H1 (cell line): ENCODE measurements at regions not wholly inside any gene's neighbourhood (a gene's known extent, or its start where the extent isn't known, plus 50 kb on each side); places are given as distances from the start of the nearest gene placed in this dataset.

Source experiments
- BACH1 ChIP-seq: IDR thresholded peaks from 2 replicates; pipeline ENCODE4 v1.6.1; 2012; ENCODE audit warnings: low read length, improper control_type of control experiment
- CHD1 ChIP-seq: IDR thresholded peaks from 2 replicates; pipeline ENCODE4 v1.6.1; 2012; ENCODE audit warnings: low read depth, low read length, improper control_type of control experiment
- RBBP5 ChIP-seq: IDR thresholded peaks from 2 replicates; pipeline ENCODE4 v1.7.1; 2012; ENCODE audit warnings: low read depth, mild to moderate bottlenecking, inconsistent platforms, low read length, moderate library complexity, borderline replicate concordance
- TCF12 ChIP-seq: IDR thresholded peaks from 2 replicates; pipeline ENCODE4 v1.6.1; 2011; ENCODE audit warnings: low read depth, mild to moderate bottlenecking, low read length
- TF ChIP-seq, protein P1 (sequence below): IDR thresholded peaks from 2 replicates; pipeline ENCODE4 v1.6.1; 2012; ENCODE audit warnings: inconsistent platforms

GRCh38 chr13:59521549-59521948 lies 642.2 kb downstream of the DIAPH3 start (continued):
- TF ChIP-seq, protein P1, sequence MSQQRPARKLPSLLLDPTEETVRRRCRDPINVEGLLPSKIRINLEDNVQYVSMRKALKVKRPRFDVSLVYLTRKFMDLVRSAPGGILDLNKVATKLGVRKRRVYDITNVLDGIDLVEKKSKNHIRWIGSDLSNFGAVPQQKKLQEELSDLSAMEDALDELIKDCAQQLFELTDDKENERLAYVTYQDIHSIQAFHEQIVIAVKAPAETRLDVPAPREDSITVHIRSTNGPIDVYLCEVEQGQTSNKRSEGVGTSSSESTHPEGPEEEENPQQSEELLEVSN: no peak
- TF ChIP-seq TCF12 (no peak), RBBP5 (no peak), BACH1 (no peak), CHD1 (no peak)
